Liver (tissue), 8 donors: ENCODE measurements at regions not wholly inside any gene's neighbourhood (a gene's known extent, or its start where the extent isn't known, plus 50 kb on each side); places are given as distances from the start of the nearest gene placed in this dataset.

Source experiments
- DNase-seq: peaks from one replicate; pipeline ENCODE4 v3.0.0-alpha.2; 2017; ENCODE audit warnings: low spot score
- H3K27ac ChIP-seq, 2 donors: one replicate each; pipeline ENCODE4 v1.7.0; 2013; ENCODE audit warnings: inconsistent platforms in 2 of 2, low read length in 2 of 2, control low read depth in 1 of 2, low read depth in 1 of 2, mild to moderate bottlenecking in 1 of 2
- H3K27me3 ChIP-seq, 4 donors: one replicate each; pipeline versions ENCODE4 v1.6.1 to v1.7.0; 2013; ENCODE audit warnings: low read length in 3 of 4, inconsistent platforms in 1 of 4, mild to moderate bottlenecking in 1 of 4, moderate library complexity in 1 of 4; ENCODE audit not compliant: control insufficient read depth in 4 of 4, insufficient read depth in 4 of 4
- H3K36me3 ChIP-seq, 4 donors: one replicate each; pipeline versions ENCODE4 v1.6.1 to v1.7.0; 2013; ENCODE audit warnings: low read length in 3 of 4, mild to moderate bottlenecking in 3 of 4, low read depth in 1 of 4, moderate library complexity in 1 of 4; ENCODE audit not compliant: control insufficient read depth in 4 of 4, insufficient read depth in 3 of 4
- H3K4me1 ChIP-seq, 4 donors: one replicate each; pipeline versions ENCODE4 v1.6.1 to v1.7.0; 2013; ENCODE audit warnings: low read length in 3 of 4, mild to moderate bottlenecking in 3 of 4, moderate library complexity in 1 of 4; ENCODE audit not compliant: control insufficient read depth in 4 of 4, insufficient read depth in 4 of 4
- H3K4me3 ChIP-seq, 3 donors: one replicate each; pipeline versions ENCODE4 v1.6.1 to v1.7.0; 2013; ENCODE audit warnings: low read length in 3 of 3, control low read depth in 1 of 3, low read depth in 1 of 3, mild to moderate bottlenecking in 1 of 3
- H3K9ac ChIP-seq, 2 donors: one replicate each; pipeline ENCODE4 v1.7.0; 2013; ENCODE audit warnings: low read length in 2 of 2, mild to moderate bottlenecking in 2 of 2, moderate library complexity in 2 of 2, control low read depth in 1 of 2, low read depth in 1 of 2
- H3K9me3 ChIP-seq, 4 donors: one replicate each; pipeline versions ENCODE4 v1.6.1 to v1.7.0; 2013; ENCODE audit warnings: low read length in 3 of 4; ENCODE audit not compliant: control insufficient read depth in 4 of 4
- EGR1 ChIP-seq, 2 donors: IDR thresholded peaks; 2 replicates each; pipeline ENCODE4 v1.6.1; 2016 to 2018; ENCODE audit warnings: antibody characterized with exemption in 2 of 2, low read depth in 2 of 2
- FOXA1 ChIP-seq: IDR thresholded peaks from 2 replicates; pipeline ENCODE4 v1.6.1; 2016; ENCODE audit warnings: antibody characterized with exemption
- GABPA ChIP-seq, 2 donors: IDR thresholded peaks in 1 of 2; conservative IDR thresholded peaks in 1 of 2; 2 replicates each; pipeline ENCODE4 v1.6.1; 2016; ENCODE audit warnings: antibody characterized with exemption in 2 of 2, mild to moderate bottlenecking in 1 of 2, moderate library complexity in 1 of 2
- HNF4A ChIP-seq, 2 donors: conservative IDR thresholded peaks; 2 replicates each; pipeline ENCODE4 v1.6.1; 2016; ENCODE audit warnings: antibody characterized with exemption in 2 of 2, mild to moderate bottlenecking in 2 of 2
- HNF4G ChIP-seq: IDR thresholded peaks from 2 replicates; pipeline ENCODE4 v1.6.1; 2016; ENCODE audit warnings: antibody characterized with exemption
- JUND ChIP-seq, 2 donors: IDR thresholded peaks; 2 replicates each; pipeline ENCODE4 v1.6.1; 2016; ENCODE audit warnings: antibody characterized with exemption in 2 of 2
- NR2F2 ChIP-seq: IDR thresholded peaks from 2 replicates; pipeline ENCODE4 v1.6.1; 2016; ENCODE audit warnings: antibody characterized with exemption
- RAD21 ChIP-seq, 2 donors: IDR thresholded peaks; 2 replicates each; pipeline ENCODE4 v1.6.1; 2016; ENCODE audit warnings: antibody characterized with exemption in 2 of 2, mild to moderate bottlenecking in 2 of 2
- RXRA ChIP-seq, 2 donors: IDR thresholded peaks; 2 replicates each; pipeline ENCODE4 v1.6.1; 2017 to 2018; ENCODE audit warnings: antibody characterized with exemption in 2 of 2, mild to moderate bottlenecking in 1 of 2
- SP1 ChIP-seq: IDR thresholded peaks from 2 replicates; pipeline ENCODE4 v1.6.1; 2018; ENCODE audit warnings: antibody characterized with exemption, mild to moderate bottlenecking
- TAF1 ChIP-seq: conservative IDR thresholded peaks from 2 replicates; pipeline ENCODE4 v1.6.1; 2016; ENCODE audit warnings: antibody characterized with exemption, mild to moderate bottlenecking
- YY1 ChIP-seq: IDR thresholded peaks from 2 replicates; pipeline ENCODE4 v1.6.1; 2016; ENCODE audit warnings: antibody characterized with exemption, mild to moderate bottlenecking
- WGBS: extraction: QIAGEN DNeasy Blood & Tissue Kit; methylation state at CpG from one replicate; pipeline ENCODE4 v1.1.7; 2013; 5-methylcytosine and 5-hydroxymethylcytosine counted together
- TF ChIP-seq, protein P1 (sequence below): IDR thresholded peaks from 2 replicates; pipeline ENCODE4 v1.6.1; 2016; ENCODE audit warnings: antibody characterized with exemption
- TF ChIP-seq, protein P2 (sequence below): IDR thresholded peaks from 2 replicates; pipeline ENCODE4 v1.6.1; 2016; ENCODE audit warnings: antibody characterized with exemption
- TF ChIP-seq, protein P3 (sequence below): fragments of 150-350 bp; IDR thresholded peaks from 2 replicates; pipeline ENCODE4 v1.5.1; 2017; ENCODE audit warnings: improper control_type of control experiment, low read depth, low read length; ENCODE audit not compliant: missing input control
- TF ChIP-seq, protein P4 (sequence below): IDR thresholded peaks from 2 replicates; pipeline ENCODE4 v1.6.1; 2016; ENCODE audit warnings: antibody characterized with exemption, mild to moderate bottlenecking
- TF ChIP-seq, protein P5 (sequence below): IDR thresholded peaks from 2 replicates; pipeline ENCODE4 v1.6.1; 2016; ENCODE audit warnings: antibody characterized with exemption
- donor health status: healthy.
- donor health status: healthy.
- donor health status: healthy.
- donor health status: healthy.
- donor health status: healthy.

DNA sequence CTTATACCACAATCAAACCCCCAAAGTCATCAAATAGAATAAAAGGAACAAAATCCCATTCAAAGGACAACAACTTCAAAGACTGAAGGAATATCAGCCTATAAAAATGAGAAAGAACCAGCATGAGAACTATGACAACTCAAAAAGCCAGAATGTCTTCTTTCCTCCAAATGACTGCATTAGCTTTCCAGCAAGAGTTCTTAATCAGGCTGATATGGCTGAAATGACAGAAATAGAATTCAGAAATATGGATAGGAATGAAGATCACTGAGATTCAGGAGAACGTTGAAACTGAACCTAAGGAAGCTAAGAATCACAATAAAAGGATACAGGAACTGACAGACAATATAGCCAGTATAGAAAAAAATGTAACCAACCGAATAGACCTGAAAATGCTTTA, 109.5 kb downstream of the SINHCAF start:
- DNase-seq = no peak
- Histone ChIP-seq H3K27ac (no peak overlapping the region), H3K9me3 (no peaks in the 10 kb centered on the region), H3K9ac (no peak overlapping the region), H3K4me3 (no peak overlapping the region), H3K27me3 (no peaks in the 10 kb centered on the region), H3K36me3 (no peaks in the 10 kb centered on the region), H3K4me1 (peaks cover 0 to 4% (median 0%) of the 10 kb centered on the region in 4 donors)
- TF ChIP-seq, protein P1, sequence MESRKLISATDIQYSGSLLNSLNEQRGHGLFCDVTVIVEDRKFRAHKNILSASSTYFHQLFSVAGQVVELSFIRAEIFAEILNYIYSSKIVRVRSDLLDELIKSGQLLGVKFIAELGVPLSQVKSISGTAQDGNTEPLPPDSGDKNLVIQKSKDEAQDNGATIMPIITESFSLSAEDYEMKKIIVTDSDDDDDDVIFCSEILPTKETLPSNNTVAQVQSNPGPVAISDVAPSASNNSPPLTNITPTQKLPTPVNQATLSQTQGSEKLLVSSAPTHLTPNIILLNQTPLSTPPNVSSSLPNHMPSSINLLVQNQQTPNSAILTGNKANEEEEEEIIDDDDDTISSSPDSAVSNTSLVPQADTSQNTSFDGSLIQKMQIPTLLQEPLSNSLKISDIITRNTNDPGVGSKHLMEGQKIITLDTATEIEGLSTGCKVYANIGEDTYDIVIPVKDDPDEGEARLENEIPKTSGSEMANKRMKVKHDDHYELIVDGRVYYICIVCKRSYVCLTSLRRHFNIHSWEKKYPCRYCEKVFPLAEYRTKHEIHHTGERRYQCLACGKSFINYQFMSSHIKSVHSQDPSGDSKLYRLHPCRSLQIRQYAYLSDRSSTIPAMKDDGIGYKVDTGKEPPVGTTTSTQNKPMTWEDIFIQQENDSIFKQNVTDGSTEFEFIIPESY = no peak
- no peak for TF ChIP-seq HNF4G
- no peak for TF ChIP-seq NR2F2
- no peak for TF ChIP-seq JUND (IDR thresholded peaks at IDR 0.05)
- TF ChIP-seq SP1 = no peak
- no peak for TF ChIP-seq EGR1 (IDR thresholded peaks at IDR 0.05; ENCODE audit: low read depth in 2 of 2)
- no peak for TF ChIP-seq YY1
- TF ChIP-seq, protein P2, sequence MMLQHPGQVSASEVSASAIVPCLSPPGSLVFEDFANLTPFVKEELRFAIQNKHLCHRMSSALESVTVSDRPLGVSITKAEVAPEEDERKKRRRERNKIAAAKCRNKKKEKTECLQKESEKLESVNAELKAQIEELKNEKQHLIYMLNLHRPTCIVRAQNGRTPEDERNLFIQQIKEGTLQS = no peak
- TF ChIP-seq GABPA (IDR thresholded peaks at IDR 0.05 in 1 of 2, conservative IDR thresholded peaks at IDR 0.05 in 1 of 2) = no peak
- TF ChIP-seq FOXA1 = no peak
- TF ChIP-seq, protein P3, sequence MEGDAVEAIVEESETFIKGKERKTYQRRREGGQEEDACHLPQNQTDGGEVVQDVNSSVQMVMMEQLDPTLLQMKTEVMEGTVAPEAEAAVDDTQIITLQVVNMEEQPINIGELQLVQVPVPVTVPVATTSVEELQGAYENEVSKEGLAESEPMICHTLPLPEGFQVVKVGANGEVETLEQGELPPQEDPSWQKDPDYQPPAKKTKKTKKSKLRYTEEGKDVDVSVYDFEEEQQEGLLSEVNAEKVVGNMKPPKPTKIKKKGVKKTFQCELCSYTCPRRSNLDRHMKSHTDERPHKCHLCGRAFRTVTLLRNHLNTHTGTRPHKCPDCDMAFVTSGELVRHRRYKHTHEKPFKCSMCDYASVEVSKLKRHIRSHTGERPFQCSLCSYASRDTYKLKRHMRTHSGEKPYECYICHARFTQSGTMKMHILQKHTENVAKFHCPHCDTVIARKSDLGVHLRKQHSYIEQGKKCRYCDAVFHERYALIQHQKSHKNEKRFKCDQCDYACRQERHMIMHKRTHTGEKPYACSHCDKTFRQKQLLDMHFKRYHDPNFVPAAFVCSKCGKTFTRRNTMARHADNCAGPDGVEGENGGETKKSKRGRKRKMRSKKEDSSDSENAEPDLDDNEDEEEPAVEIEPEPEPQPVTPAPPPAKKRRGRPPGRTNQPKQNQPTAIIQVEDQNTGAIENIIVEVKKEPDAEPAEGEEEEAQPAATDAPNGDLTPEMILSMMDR = no peak
- no peak for TF ChIP-seq TAF1
- no peak for TF ChIP-seq RXRA (IDR thresholded peaks at IDR 0.05)
- 77% methylated on average over 2 of the region's 2 CpGs for WGBS

DNA sequence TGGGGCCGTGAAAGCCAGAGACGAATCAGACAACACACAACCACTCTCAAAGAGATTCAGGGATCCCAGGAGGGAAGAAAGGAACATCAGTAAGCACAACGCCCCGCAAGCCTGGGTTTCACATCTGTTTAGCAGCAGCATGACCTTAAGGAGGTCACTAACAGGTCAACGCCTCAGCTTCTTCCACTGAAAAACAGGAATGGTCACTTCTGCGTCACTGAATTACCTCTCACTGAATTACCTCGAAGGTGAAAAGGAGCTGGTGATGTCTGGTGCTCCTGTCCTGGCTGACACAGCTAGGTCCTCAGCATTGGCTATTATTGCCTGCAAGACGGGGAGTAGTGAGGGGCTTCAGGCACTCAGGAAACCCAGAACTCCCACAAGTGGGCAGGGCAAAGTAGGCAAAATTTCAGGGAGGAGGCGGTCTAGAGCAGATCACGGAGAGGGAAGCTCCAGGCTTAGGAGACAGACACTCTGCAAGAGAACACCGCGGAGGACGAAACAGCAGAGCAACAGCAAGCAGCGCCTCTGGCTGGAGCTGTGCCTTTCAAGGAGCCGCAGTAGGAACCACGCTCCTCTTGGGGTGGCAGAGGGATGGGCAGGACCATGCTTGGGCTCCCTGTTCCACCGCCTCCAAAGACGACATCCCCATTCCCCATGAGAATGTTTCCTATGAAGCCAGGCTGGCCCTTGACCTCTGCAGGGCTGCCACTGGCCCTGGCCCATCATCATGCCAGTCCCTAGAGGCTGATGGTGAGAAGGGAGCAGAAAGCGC, 108.4 kb downstream of the SINHCAF start:
- Histone ChIP-seq H3K27ac (no peak overlapping the region), H3K4me3 (no peak overlapping the region), H3K36me3 (no peaks in the 10 kb centered on the region), H3K9ac (no peak overlapping the region), H3K9me3 (no peaks in the 10 kb centered on the region), H3K27me3 (no peaks in the 10 kb centered on the region), H3K4me1 (peaks cover 0 to 4% (median 0%) of the 10 kb centered on the region in 4 donors)
- peak; percentile 27 for DNase-seq
- 74% methylated on average over 19 of the region's 19 CpGs for WGBS
- no peak for TF ChIP-seq YY1
- no peak for TF ChIP-seq NR2F2
- TF ChIP-seq, protein P4, sequence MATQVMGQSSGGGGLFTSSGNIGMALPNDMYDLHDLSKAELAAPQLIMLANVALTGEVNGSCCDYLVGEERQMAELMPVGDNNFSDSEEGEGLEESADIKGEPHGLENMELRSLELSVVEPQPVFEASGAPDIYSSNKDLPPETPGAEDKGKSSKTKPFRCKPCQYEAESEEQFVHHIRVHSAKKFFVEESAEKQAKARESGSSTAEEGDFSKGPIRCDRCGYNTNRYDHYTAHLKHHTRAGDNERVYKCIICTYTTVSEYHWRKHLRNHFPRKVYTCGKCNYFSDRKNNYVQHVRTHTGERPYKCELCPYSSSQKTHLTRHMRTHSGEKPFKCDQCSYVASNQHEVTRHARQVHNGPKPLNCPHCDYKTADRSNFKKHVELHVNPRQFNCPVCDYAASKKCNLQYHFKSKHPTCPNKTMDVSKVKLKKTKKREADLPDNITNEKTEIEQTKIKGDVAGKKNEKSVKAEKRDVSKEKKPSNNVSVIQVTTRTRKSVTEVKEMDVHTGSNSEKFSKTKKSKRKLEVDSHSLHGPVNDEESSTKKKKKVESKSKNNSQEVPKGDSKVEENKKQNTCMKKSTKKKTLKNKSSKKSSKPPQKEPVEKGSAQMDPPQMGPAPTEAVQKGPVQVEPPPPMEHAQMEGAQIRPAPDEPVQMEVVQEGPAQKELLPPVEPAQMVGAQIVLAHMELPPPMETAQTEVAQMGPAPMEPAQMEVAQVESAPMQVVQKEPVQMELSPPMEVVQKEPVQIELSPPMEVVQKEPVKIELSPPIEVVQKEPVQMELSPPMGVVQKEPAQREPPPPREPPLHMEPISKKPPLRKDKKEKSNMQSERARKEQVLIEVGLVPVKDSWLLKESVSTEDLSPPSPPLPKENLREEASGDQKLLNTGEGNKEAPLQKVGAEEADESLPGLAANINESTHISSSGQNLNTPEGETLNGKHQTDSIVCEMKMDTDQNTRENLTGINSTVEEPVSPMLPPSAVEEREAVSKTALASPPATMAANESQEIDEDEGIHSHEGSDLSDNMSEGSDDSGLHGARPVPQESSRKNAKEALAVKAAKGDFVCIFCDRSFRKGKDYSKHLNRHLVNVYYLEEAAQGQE = no peak
- TF ChIP-seq RAD21 (IDR thresholded peaks at IDR 0.05) = no peak
- TF ChIP-seq, protein P5, sequence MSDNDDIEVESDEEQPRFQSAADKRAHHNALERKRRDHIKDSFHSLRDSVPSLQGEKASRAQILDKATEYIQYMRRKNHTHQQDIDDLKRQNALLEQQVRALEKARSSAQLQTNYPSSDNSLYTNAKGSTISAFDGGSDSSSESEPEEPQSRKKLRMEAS = no peak
- TF ChIP-seq, protein P3 = no peak
- TF ChIP-seq FOXA1 = no peak
- no peak for TF ChIP-seq HNF4A (conservative IDR thresholded peaks at IDR 0.05)
- TF ChIP-seq EGR1 (IDR thresholded peaks at IDR 0.05; ENCODE audit: low read depth in 2 of 2) = no peak
- TF ChIP-seq JUND (IDR thresholded peaks at IDR 0.05) = no peak
